CD14-positive monocyte (primary cell): ENCODE measurements at regions not wholly inside any gene's neighbourhood (a gene's known extent, or its start where the extent isn't known, plus 50 kb on each side); places are given as distances from the start of the nearest gene placed in this dataset.

Source experiments
- DNase-seq, 3 donors: peaks; one replicate each; pipeline ENCODE4 v3.0.0-alpha.2; 2011 to 2022
- H2AFZ ChIP-seq: 2 replicates; pipeline ENCODE4 v1.6.0; 2012; ENCODE audit warnings: mild to moderate bottlenecking, low read depth, low read length, inconsistent platforms; ENCODE audit not compliant: insufficient read depth, poor library complexity, severe bottlenecking
- H3K27ac ChIP-seq, 2 donors: 1 replicate in 1 of 2; 2 replicates in 1 of 2; pipeline ENCODE4 v1.5.1; 2012 to 2013; ENCODE audit warnings: low read length in 2 of 2, control low read depth in 1 of 2, inconsistent platforms in 1 of 2, low read depth in 1 of 2, mild to moderate bottlenecking in 1 of 2
- H3K27me3 ChIP-seq, 2 donors: one replicate each; pipeline versions ENCODE4 v1.6.0 to v1.6.1; 2011 to 2013; ENCODE audit warnings: low read length in 2 of 2; ENCODE audit not compliant: control insufficient read depth in 2 of 2, insufficient read depth in 2 of 2
- H3K36me3 ChIP-seq, 2 donors: replicated peaks in 1 of 2; 1 replicate in 1 of 2; 2 replicates in 1 of 2; pipeline versions ENCODE4 v1.5.1 to v1.6.1; 2012 to 2013; ENCODE audit warnings: low read length in 2 of 2, control low read depth in 1 of 2, inconsistent platforms in 1 of 2, mild to moderate bottlenecking in 1 of 2; ENCODE audit not compliant: insufficient read depth in 2 of 2, control insufficient read depth in 1 of 2
- H3K4me1 ChIP-seq, 2 donors: 1 replicate in 1 of 2; 2 replicates in 1 of 2; pipeline versions ENCODE4 v1.5.1 to v1.6.1; 2012 to 2013; ENCODE audit warnings: low read length in 2 of 2, control low read depth in 1 of 2, inconsistent platforms in 1 of 2, mild to moderate bottlenecking in 1 of 2, moderate library complexity in 1 of 2; ENCODE audit not compliant: insufficient read depth in 2 of 2, control insufficient read depth in 1 of 2
- H3K4me2 ChIP-seq: replicated peaks from 2 replicates; pipeline ENCODE3; 2012; ENCODE audit warnings: low read length, moderate library complexity, mild to moderate bottlenecking; ENCODE audit not compliant: poor library complexity, severe bottlenecking; ENCODE audit errors: extremely low read depth
- H3K4me3 ChIP-seq, 3 experiments: fragments of 200-600 bp in 1 of 3; sonication (generic) in 1 of 3; replicated peaks in 1 of 3; 1 replicate in 2 of 3; 2 replicates in 1 of 3; pipeline ENCODE4 v1.5.1; 2011 to 2013; ENCODE audit warnings: low read length in 3 of 3, mild to moderate bottlenecking in 3 of 3, control low read depth in 2 of 3, low read depth in 2 of 3, inconsistent platforms in 1 of 3, moderate library complexity in 1 of 3
- H3K79me2 ChIP-seq: 2 replicates; pipeline ENCODE4 v1.6.0; 2012; ENCODE audit warnings: mild to moderate bottlenecking, control low read depth, inconsistent platforms, low read length, moderate library complexity; ENCODE audit not compliant: insufficient read depth
- H3K9ac ChIP-seq: 2 replicates; pipeline ENCODE4 v1.6.0; 2017; ENCODE audit warnings: low read length, mild to moderate bottlenecking; ENCODE audit not compliant: insufficient read depth, poor library complexity, severe bottlenecking
- H3K9me3 ChIP-seq, 2 donors: replicated peaks in 1 of 2; 1 replicate in 1 of 2; 2 replicates in 1 of 2; pipeline versions ENCODE4 v1.5.1 to v1.6.1; 2012 to 2013; ENCODE audit warnings: low read length in 2 of 2, control low read depth in 1 of 2; ENCODE audit not compliant: control insufficient read depth in 1 of 2, insufficient read depth in 1 of 2
- H4K20me1 ChIP-seq: 2 replicates; pipeline ENCODE4 v1.6.0; 2012; ENCODE audit warnings: mild to moderate bottlenecking, low read length, control low read depth, moderate library complexity; ENCODE audit not compliant: insufficient read depth
- H3K27ac Mint-ChIP-seq, 7 donors: one replicate each; pipeline ENCODE4 v1.8.0; 2020; ENCODE audit warnings: mild to moderate bottlenecking in 7 of 7, mixed read lengths in 7 of 7, moderate library complexity in 6 of 7, inconsistent platforms in 2 of 7
- H3K27me3 Mint-ChIP-seq, 3 donors: one replicate each; pipeline ENCODE4 v1.8.0; 2021 to 2022; ENCODE audit warnings: low read depth in 3 of 3, mild to moderate bottlenecking in 3 of 3, mixed read lengths in 3 of 3, moderate library complexity in 3 of 3, inconsistent platforms in 1 of 3
- H3K36me3 Mint-ChIP-seq, 2 donors: one replicate each; pipeline ENCODE4 v1.8.0; 2020; ENCODE audit warnings: mixed read lengths in 2 of 2, inconsistent platforms in 1 of 2, mild to moderate bottlenecking in 1 of 2
- H3K4me1 Mint-ChIP-seq: one replicate; pipeline ENCODE4 v1.8.0; 2020; ENCODE audit warnings: mild to moderate bottlenecking, mixed read lengths
- H3K4me3 Mint-ChIP-seq, 2 donors: one replicate each; pipeline ENCODE4 v1.8.0; 2020; ENCODE audit warnings: mild to moderate bottlenecking in 2 of 2, mixed read lengths in 2 of 2, moderate library complexity in 1 of 2
- H3K9me3 Mint-ChIP-seq, 7 donors: one replicate each; pipeline ENCODE4 v1.8.0; 2020 to 2022; ENCODE audit warnings: mixed read lengths in 7 of 7, mild to moderate bottlenecking in 6 of 7, moderate library complexity in 6 of 7, inconsistent platforms in 2 of 7
- whole genome bisulfite sequencing: methylation state at CpG from one replicate; pipeline ENCODE4 v1.1.5; 2013; ENCODE audit warnings: missing lambda C conversion rate; ENCODE audit not compliant: insufficient coverage; 5-methylcytosine and 5-hydroxymethylcytosine counted together
- intact Hi-C, 2 donors: fragments of 100-400 bp; cut with micrococcal nuclease; formaldehyde crosslinking; loops; one replicate each; pipeline versions ENCODE4 v1.15.0 to v1.15.1; 2023
- TF ChIP-seq, protein P1 (sequence below): fragments of 200-600 bp; IDR thresholded peaks from one replicate; pipeline ENCODE4 v1.8.0; 2022; ENCODE audit warnings: antibody characterized with exemption, mild to moderate bottlenecking

DNA sequence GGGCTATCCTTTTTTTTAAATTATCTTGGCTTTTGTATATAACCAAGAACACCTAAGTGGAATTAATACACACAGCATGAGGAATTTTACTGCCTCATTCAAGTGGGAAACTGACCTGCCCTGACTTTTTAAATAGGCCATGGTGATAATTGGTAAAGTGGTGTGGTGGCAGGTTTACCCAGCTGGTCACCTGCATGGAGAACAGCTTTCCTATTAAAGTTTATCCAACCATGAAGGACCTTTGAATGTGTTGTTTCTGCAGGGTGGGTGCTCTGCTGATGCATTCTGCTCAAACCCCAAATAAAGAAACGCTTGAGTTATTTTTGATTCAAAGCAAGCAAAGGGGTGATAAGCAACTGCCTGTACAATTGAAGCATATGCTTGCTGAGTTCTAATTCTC lies 261.0 kb upstream of the GRIN3A start:
- Mint-ChIP-seq H3K9me3 (peaks cover 0 to 7% (median 0%) of the 10 kb centered on the region in 7 donors), H3K4me1 (no peaks in the 10 kb centered on the region), H3K36me3 (no peaks in the 10 kb centered on the region), H3K27ac (no peak overlapping the region), H3K27me3 (peaks cover 0 to 1% (median 0%) of the 10 kb centered on the region in 3 donors), H3K4me3 (no peak overlapping the region)
- Histone ChIP-seq H3K9me3 (no peaks in the 10 kb centered on the region), H3K79me2 (no peaks in the 10 kb centered on the region), H3K9ac (no peak overlapping the region), H2AFZ (no peak overlapping the region), H3K27ac (no peak overlapping the region), H3K36me3 (no peaks in the 10 kb centered on the region), H3K4me2 (no peak overlapping the region), H3K4me1 (no peaks in the 10 kb centered on the region), H3K4me3 (no peak overlapping the region), H3K27me3 (no peaks in the 10 kb centered on the region), H4K20me1 (no peaks in the 10 kb centered on the region)
- DNase-seq = no peak
- intact Hi-C loops = no loop called here
- TF ChIP-seq, protein P1, sequence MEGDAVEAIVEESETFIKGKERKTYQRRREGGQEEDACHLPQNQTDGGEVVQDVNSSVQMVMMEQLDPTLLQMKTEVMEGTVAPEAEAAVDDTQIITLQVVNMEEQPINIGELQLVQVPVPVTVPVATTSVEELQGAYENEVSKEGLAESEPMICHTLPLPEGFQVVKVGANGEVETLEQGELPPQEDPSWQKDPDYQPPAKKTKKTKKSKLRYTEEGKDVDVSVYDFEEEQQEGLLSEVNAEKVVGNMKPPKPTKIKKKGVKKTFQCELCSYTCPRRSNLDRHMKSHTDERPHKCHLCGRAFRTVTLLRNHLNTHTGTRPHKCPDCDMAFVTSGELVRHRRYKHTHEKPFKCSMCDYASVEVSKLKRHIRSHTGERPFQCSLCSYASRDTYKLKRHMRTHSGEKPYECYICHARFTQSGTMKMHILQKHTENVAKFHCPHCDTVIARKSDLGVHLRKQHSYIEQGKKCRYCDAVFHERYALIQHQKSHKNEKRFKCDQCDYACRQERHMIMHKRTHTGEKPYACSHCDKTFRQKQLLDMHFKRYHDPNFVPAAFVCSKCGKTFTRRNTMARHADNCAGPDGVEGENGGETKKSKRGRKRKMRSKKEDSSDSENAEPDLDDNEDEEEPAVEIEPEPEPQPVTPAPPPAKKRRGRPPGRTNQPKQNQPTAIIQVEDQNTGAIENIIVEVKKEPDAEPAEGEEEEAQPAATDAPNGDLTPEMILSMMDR = no peak
- 100% methylated on average over 1 of the region's 1 CpG for WGBS

DNA sequence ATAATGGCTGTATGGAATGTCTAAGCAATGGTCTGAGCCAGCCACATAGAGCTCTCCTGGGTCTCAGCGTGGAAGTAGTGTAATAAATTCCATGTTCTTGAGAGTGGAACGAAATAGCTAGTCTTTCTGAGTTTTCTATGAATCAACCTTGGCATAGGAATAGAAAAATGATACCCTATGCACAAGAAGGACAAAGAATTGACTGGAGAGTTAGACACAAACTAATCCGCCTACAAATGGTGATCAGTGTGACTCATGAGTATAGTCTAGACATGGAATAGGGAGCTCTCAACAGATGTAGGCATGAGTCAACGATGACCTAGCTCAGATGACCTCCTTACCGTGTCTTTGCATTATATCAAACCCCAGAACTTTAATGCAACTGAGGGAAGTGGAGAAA lies 256.8 kb upstream of the GRIN3A start:
- H3K9me3 ChIP-seq = no peaks in the 10 kb centered on the region
- no peaks in the 10 kb centered on the region for H3K4me1 ChIP-seq
- intact Hi-C loops = no loop called here
- no peak overlapping the region for H2AFZ ChIP-seq
- Mint-ChIP-seq H3K4me1 (no peaks in the 10 kb centered on the region), H3K27ac (no peak overlapping the region), H3K27me3 (no peaks in the 10 kb centered on the region), H3K36me3 (no peaks in the 10 kb centered on the region), H3K4me3 (no peak overlapping the region), H3K9me3 (peaks cover 0 to 4% (median 2%) of the 10 kb centered on the region in 7 donors)
- H3K79me2 ChIP-seq = no peaks in the 10 kb centered on the region
- WGBS = no CpG with 5 or more reads among the region's 5 CpGs
- H3K4me2 ChIP-seq = no peak overlapping the region
- H3K36me3 ChIP-seq = no peaks in the 10 kb centered on the region
- H3K27me3 ChIP-seq = no peaks in the 10 kb centered on the region
- TF ChIP-seq, protein P1 = no peak
- peak in 1 of 3 donors; percentile 8 for DNase-seq
- H3K27ac ChIP-seq = no peak overlapping the region
- H3K9ac ChIP-seq = no peak overlapping the region
- no peak overlapping the region for H3K4me3 ChIP-seq
- no peaks in the 10 kb centered on the region for H4K20me1 ChIP-seq
